ENCODE measurements at regions not wholly inside any gene's neighbourhood (a gene's known extent, or its start where the extent isn't known, plus 50 kb on each side); places are given as distances from the start of the nearest gene placed in this dataset.

DNA sequence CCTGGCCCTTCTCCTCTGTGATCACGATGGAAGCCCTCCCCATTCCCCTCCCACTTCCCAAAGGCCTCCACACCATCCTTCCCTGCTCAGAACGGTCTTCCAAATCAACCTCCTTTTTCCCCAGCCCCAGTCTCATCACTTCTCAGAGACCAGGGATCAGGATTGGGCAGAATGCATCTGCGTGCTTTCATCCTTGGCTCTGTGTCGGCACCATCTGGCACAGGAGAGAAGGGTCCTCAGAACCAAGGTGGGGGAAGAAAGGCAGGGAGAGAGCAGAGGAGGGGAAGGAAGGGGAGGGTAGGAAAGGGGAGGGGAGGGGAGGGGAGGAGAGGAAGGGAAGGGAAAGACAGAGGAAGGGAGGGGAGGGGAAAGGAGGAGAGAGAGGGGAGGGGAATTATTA, 52.4 kb upstream of the FICD start:
- no peaks in the 10 kb centered on the region for H3K27me3 ChIP-seq
- WGBS, 2 donors = 35 to 40% methylated on average over 4 of the region's 4 CpGs
- H3K9me3 ChIP-seq = no peaks in the 10 kb centered on the region
- H3K27ac ChIP-seq = no peak overlapping the region
- no peak overlapping the region for H3K4me3 ChIP-seq
- no peak for TF ChIP-seq EP300 (IDR thresholded peaks at IDR 0.05)
- no peak for TF ChIP-seq POLR2A (IDR thresholded peaks at IDR 0.05)
- TF ChIP-seq, protein P1, sequence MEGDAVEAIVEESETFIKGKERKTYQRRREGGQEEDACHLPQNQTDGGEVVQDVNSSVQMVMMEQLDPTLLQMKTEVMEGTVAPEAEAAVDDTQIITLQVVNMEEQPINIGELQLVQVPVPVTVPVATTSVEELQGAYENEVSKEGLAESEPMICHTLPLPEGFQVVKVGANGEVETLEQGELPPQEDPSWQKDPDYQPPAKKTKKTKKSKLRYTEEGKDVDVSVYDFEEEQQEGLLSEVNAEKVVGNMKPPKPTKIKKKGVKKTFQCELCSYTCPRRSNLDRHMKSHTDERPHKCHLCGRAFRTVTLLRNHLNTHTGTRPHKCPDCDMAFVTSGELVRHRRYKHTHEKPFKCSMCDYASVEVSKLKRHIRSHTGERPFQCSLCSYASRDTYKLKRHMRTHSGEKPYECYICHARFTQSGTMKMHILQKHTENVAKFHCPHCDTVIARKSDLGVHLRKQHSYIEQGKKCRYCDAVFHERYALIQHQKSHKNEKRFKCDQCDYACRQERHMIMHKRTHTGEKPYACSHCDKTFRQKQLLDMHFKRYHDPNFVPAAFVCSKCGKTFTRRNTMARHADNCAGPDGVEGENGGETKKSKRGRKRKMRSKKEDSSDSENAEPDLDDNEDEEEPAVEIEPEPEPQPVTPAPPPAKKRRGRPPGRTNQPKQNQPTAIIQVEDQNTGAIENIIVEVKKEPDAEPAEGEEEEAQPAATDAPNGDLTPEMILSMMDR (IDR thresholded peaks at IDR 0.05) = no peak
- DNase-seq (ENCODE audit: low spot score in 2 of 2) = no peak
- no peaks in the 10 kb centered on the region for H3K36me3 ChIP-seq
- no peaks in the 10 kb centered on the region for H3K4me1 ChIP-seq

DNA sequence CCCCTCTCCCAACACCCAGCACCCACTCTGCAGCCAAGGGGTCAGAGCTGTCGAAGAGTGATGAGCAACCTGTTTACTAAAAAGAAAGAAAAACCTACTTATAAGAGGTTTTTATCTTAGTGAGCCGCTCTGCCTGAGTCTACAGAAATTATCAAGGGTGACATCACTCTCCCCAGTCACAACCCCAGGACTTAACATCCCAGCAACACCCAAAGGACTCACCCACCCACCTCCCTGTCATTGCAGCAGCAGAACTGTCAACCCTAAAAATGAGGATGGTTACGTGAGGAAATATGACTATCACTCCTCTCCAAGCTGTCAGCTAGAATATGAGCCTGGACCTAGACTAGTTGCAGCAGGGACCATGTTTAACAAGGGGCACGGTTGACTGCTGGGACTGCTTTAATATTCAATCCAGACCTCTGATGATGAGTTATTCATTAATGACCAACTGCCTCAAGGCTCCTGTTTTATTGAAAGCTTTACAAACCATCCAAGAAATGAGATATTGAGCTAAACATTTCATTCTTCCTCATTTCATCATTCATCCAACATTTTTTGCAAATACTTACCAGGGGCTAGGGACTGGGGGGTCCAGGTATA, 53.9 kb upstream of the FICD start:
- no peak overlapping the region for H3K4me3 ChIP-seq
- no peaks in the 10 kb centered on the region for H3K36me3 ChIP-seq
- TF ChIP-seq, protein P1 (IDR thresholded peaks at IDR 0.05) = no peak
- TF ChIP-seq POLR2A (IDR thresholded peaks at IDR 0.05) = no peak
- TF ChIP-seq EP300 (IDR thresholded peaks at IDR 0.05) = no peak
- no peak overlapping the region for H3K27ac ChIP-seq
- DNase-seq (ENCODE audit: low spot score in 2 of 2) = no peak
- H3K4me1 ChIP-seq = no peaks in the 10 kb centered on the region
- H3K9me3 ChIP-seq = no peaks in the 10 kb centered on the region
- H3K27me3 ChIP-seq = no peaks in the 10 kb centered on the region
- WGBS, 2 donors = 74 to 83% methylated on average over 4 of the region's 4 CpGs

DNA sequence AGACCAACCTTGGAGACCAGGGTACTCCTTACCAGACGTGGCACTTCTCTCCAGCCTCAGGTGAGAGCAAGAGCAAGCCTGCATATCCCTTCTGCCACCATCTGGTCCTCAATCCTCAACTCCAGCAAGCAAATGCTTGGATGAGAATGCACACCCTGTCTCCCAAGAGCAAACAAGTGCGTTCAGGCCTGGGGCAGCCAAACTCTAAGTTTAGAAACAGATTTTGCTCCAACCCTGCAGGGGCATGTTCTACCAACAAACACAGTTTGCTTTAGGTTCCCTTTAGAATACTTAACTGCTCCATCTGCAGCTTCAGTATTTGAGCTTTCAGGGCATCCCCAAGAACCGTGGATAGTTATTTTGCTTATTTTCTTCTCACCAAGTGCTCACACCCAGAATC, 55.9 kb upstream of the FICD start:
- no peaks in the 10 kb centered on the region for H3K9me3 ChIP-seq
- no peaks in the 10 kb centered on the region for H3K4me1 ChIP-seq
- no peak overlapping the region for H3K27ac ChIP-seq
- DNase-seq (ENCODE audit: low spot score in 2 of 2) = no peak
- TF ChIP-seq EP300 (IDR thresholded peaks at IDR 0.05) (no peak), POLR2A (IDR thresholded peaks at IDR 0.05) (no peak)
- TF ChIP-seq, protein P1 (IDR thresholded peaks at IDR 0.05) = no peak
- 39 to 47% methylated on average over 3 of the region's 3 CpGs for WGBS, 2 donors
- H3K4me3 ChIP-seq = no peak overlapping the region
- no peaks in the 10 kb centered on the region for H3K27me3 ChIP-seq
- no peaks in the 10 kb centered on the region for H3K36me3 ChIP-seq

DNA sequence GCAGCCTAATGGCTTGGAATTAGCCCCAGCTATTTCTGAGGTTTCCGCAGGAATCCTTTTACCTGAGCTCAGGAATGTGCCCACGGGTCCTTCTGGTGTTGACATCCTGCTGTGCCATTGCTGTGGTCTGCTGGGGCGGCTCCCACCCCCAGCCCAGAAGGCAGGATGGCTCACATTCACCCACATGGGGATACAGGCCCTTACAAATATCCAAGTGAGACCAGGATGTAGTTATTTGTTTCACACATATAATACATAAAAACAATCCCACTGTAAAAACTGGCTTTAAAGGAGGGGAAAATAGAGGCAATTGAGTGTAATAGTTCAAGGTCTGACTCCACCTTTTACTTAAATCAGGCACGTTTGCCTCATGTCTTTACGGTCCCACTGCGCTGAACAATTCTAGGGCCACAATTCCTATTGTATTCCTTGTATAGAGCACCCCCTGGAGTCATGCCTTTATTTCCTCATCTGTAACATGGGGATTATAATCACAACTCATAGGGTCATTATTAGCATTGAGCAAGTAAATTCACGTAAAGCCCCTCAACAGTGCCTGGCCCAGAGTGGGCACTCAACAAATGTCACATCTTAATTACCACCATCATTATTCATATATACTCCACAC, 57.2 kb upstream of the FICD start:
- H3K27me3 ChIP-seq = no peaks in the 10 kb centered on the region
- H3K9me3 ChIP-seq = no peaks in the 10 kb centered on the region
- no peak overlapping the region for H3K4me3 ChIP-seq
- DNase-seq (ENCODE audit: low spot score in 2 of 2) = no peak
- 43 to 57% methylated on average over 7 of the region's 7 CpGs for WGBS, 2 donors
- H3K27ac ChIP-seq = no peak overlapping the region
- no peaks in the 10 kb centered on the region for H3K4me1 ChIP-seq
- TF ChIP-seq EP300 (IDR thresholded peaks at IDR 0.05) = no peak
- TF ChIP-seq POLR2A (IDR thresholded peaks at IDR 0.05) = no peak
- TF ChIP-seq, protein P1 (IDR thresholded peaks at IDR 0.05) = no peak
- H3K36me3 ChIP-seq = no peaks in the 10 kb centered on the region

DNA sequence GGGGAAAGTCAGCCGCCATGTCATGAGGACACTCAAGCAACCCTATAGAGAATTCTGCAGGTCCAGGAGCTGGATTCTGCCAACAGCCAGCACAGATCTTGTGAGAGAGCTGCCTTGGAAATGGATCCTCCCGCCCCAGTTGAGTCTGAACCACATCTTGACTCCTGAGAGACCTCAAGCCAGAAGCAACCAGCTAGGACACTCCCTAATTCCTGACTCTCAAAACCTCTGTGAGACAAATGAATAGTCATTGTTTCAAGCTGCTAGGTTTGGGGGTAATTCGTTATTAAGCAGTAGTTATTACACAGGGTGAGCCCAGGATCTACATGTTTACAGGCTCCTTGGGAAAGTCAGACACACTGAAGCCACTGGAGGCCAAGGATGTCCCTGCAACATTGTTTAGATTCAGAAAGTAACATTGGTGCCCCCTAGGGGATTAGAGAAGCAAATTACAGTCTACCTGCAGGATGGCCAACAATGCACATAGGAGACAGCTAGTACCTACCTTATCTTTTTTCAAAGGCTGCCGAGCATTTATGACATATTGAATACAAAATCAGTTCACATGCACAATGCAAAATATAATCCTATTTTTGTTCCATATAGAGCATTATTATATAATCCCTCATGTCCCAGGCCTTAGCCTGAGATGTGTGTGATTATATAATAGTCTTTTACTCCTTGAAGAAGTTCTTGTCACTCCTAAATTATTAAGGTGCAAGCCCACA, 57.9 kb upstream of the FICD start:
- Histone ChIP-seq H3K9me3 (no peaks in the 10 kb centered on the region), H3K4me1 (no peaks in the 10 kb centered on the region), H3K27me3 (no peaks in the 10 kb centered on the region), H3K27ac (no peak overlapping the region), H3K36me3 (no peaks in the 10 kb centered on the region), H3K4me3 (no peak overlapping the region)
- WGBS, 2 donors = 45 to 50% methylated on average over 4 of the region's 4 CpGs
- peak in 1 of 2 donors; percentile 15 for DNase-seq (ENCODE audit: low spot score in 2 of 2)
- TF ChIP-seq, protein P1 (IDR thresholded peaks at IDR 0.05) = peak; percentile 27 to 69 (median 37)
- TF ChIP-seq POLR2A (IDR thresholded peaks at IDR 0.05) = no peak
- no peak for TF ChIP-seq EP300 (IDR thresholded peaks at IDR 0.05)
